Mucosa of descending colon (tissue), 3 donors: ENCODE measurements at regions not wholly inside any gene's neighbourhood (a gene's known extent, or its start where the extent isn't known, plus 50 kb on each side); places are given as distances from the start of the nearest gene placed in this dataset.

Source experiments
- ATAC-seq: fragments of 200-7000 bp; cut with Tn5 transposase; one replicate; pipeline ENCODE4 v1.9.1; 2020; ENCODE audit warnings: mild to moderate bottlenecking, moderate library complexity
- DNase-seq, 3 donors: peaks; one replicate each; pipeline ENCODE4 v3.0.0-alpha.2; 2020
- H3K36me3 ChIP-seq: fragments of 200-600 bp; one replicate; pipeline ENCODE4 v1.8.0; 2021; ENCODE audit warnings: low read depth, mild to moderate bottlenecking
- H3K4me1 ChIP-seq: fragments of 200-600 bp; one replicate; pipeline ENCODE4 v1.8.0; 2021; ENCODE audit warnings: low read depth, mild to moderate bottlenecking
- H3K4me3 ChIP-seq: fragments of 200-600 bp; one replicate; pipeline ENCODE4 v1.8.0; 2021; ENCODE audit warnings: mild to moderate bottlenecking
- H3K9me3 ChIP-seq: fragments of 200-600 bp; one replicate; pipeline ENCODE4 v1.8.0; 2021; ENCODE audit warnings: mild to moderate bottlenecking
- CTCF ChIP-seq: fragments of 200-600 bp; IDR thresholded peaks from one replicate; pipeline ENCODE4 v1.8.0; 2022; ENCODE audit warnings: antibody characterized with exemption, mild to moderate bottlenecking
- intact Hi-C, 2 donors: fragments of 100-400 bp; cut with DNase I in 1 of 2; cut with micrococcal nuclease in 1 of 2; formaldehyde crosslinking; loops; one replicate each; pipeline versions ENCODE4 v1.11.0 to v1.11.1; 2022; cut with DNase I, micrococcal nuclease
- donor health status: DM: no; HTN: no; CAD: no; lungs with moderate emphysema.
- donor health status: DM: no; HTN: no; CAD: no.
- donor health status: DM: no; HTN: yes; CAD: no.

- no peak for TF ChIP-seq CTCF
- DNase-seq (no peak), ATAC-seq (no peak)
- Histone ChIP-seq H3K4me1 (no peaks in the 10 kb centered on the region), H3K9me3 (no peaks in the 10 kb centered on the region), H3K4me3 (no peak overlapping the region), H3K36me3 (no peaks in the 10 kb centered on the region)
- intact Hi-C loops, result no loop called here
These were observed 157.6 kb upstream of the CAMK1G start for GRCh38 chr1:209425959-209426358.

DNA sequence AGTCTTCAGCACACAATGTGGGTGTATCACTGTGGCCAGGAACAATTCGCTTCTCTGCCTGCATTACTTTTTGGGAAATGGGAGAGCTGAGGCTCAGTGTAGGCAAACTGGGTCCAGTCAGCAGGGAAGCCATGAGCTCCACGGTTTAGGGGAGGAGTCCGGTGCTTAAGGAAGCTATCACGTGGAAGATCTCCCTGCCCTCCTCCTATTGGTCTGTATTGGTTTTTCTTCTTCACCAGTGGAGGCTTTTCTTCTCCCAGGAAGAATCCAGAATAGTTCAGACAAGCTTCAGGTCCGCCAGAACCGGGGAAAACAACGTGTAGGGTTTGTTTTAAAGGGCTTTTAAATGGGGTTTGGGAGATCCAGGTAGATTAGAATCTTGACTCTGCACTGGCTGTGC is 156.2 kb upstream of the CAMK1G start:
- ATAC-seq, result no peak
- DNase-seq, result no peak
- H3K36me3 ChIP-seq, result no peaks in the 10 kb centered on the region
- TF ChIP-seq CTCF, result no peak
- no peaks in the 10 kb centered on the region for H3K4me1 ChIP-seq
- H3K4me3 ChIP-seq, result no peak overlapping the region
- intact Hi-C loops, result no loop called here
- H3K9me3 ChIP-seq, result no peaks in the 10 kb centered on the region

DNA sequence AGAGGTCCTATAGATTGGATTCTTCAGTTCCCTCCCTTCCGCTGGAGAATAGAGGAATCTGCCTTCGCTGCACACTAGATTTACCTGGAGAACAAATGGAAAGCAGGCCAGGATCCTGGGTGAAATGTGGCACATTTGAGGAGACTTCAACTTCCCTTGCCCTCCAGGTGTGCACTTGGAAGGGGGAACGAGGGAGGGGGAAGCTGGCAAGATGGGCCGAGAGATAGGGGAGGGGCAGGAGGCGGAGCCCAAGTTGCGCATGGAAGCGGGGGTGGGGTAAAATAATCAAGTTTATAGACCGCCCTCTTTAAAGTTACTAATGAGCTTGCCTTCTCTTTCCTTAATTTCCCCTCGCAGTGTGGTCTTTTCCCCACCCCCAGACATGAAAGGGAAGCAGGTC is 155.7 kb upstream of the CAMK1G start:
- Histone ChIP-seq H3K9me3 (no peaks in the 10 kb centered on the region), H3K4me3 (no peak overlapping the region), H3K36me3 (no peaks in the 10 kb centered on the region), H3K4me1 (no peaks in the 10 kb centered on the region)
- DNase-seq, result no peak
- ATAC-seq, result no peak
- TF ChIP-seq CTCF, result no peak
- intact Hi-C loops, result no loop called here

DNA sequence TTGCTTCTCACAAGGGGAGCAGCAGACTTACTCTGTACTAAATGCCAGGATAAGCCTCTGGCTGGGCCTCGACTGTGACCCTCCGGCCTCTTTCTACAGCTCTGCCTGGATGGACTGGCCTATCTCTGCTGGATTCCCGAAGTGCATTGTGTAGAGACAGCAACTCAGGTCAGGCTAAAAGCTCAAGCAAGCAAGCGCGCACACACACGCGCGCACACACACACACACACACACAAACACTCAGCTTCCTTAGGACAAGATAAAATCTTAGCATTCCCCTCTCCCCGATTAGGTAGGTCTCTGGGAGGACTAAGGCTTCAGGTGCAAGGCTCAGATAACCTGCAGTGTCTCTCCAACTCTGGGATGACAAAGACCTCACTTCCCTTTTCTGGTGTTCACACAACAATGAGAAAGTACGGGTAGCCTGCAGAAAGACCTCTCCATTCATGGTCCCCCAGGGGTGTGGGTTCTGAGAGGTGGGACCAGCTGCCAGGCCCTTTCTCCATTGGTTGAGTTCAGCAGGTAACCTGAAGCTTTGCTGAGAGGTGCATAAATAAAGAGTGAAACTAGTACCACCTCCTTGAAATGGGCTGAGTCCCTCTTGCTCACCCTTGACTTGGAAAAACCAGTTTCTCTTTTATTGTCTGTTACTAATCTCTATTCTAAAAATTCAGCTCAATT is 155.1 kb upstream of the CAMK1G start:
- intact Hi-C loops, result no loop called here

GRCh38 chr1:209429611-209430010 is 153.9 kb upstream of the CAMK1G start:
- no peak for DNase-seq
- intact Hi-C loops, result no loop called here
- ATAC-seq, result no peak

More for the DNA sequence above, 155.1 kb upstream of the CAMK1G start:
- Histone ChIP-seq H3K36me3 (no peaks in the 10 kb centered on the region), H3K4me3 (no peak overlapping the region), H3K9me3 (no peaks in the 10 kb centered on the region), H3K4me1 (no peaks in the 10 kb centered on the region)
- no peak for TF ChIP-seq CTCF
- ATAC-seq (no peak), DNase-seq (no peak)

More at GRCh38 chr1:209429611-209430010, 153.9 kb upstream of the CAMK1G start:
- TF ChIP-seq CTCF, result no peak
- no peaks in the 10 kb centered on the region for H3K4me1 ChIP-seq
- no peaks in the 10 kb centered on the region for H3K9me3 ChIP-seq
- no peaks in the 10 kb centered on the region for H3K36me3 ChIP-seq
- H3K4me3 ChIP-seq, result no peak overlapping the region
